Ishikawa (cell line): ENCODE measurements at regions not wholly inside any gene's neighbourhood (a gene's known extent, or its start where the extent isn't known, plus 50 kb on each side); places are given as distances from the start of the nearest gene placed in this dataset.

Experiments
- CREB1 ChIP-seq: IDR thresholded peaks from 2 replicates; pipeline ENCODE4 v1.6.1; 2012; ENCODE audit warnings: low read depth
- EGR1 ChIP-seq: IDR thresholded peaks from 2 replicates; pipeline ENCODE4 v1.6.1; 2012
- EP300 ChIP-seq: IDR thresholded peaks from 2 replicates; pipeline ENCODE4 v1.6.1; 2012; ENCODE audit warnings: borderline replicate concordance
- FOXM1 ChIP-seq: IDR thresholded peaks from 2 replicates; pipeline ENCODE4 v1.6.1; 2012; ENCODE audit warnings: low read depth, borderline replicate concordance
- NFIC ChIP-seq: IDR thresholded peaks from 2 replicates; pipeline ENCODE4 v1.6.1; 2012
- RAD21 ChIP-seq: IDR thresholded peaks from 2 replicates; pipeline ENCODE4 v1.6.1; 2012; ENCODE audit warnings: low read depth
- REST ChIP-seq: IDR thresholded peaks from 2 replicates; pipeline ENCODE4 v1.6.1; 2012; ENCODE audit warnings: low read depth, mild to moderate bottlenecking
- TAF1 ChIP-seq: IDR thresholded peaks from 2 replicates; pipeline ENCODE4 v1.6.1; 2012; ENCODE audit warnings: low read depth, mild to moderate bottlenecking
- TCF12 ChIP-seq: IDR thresholded peaks from 2 replicates; pipeline ENCODE4 v1.6.1; 2012; ENCODE audit warnings: low read depth
- YY1 ChIP-seq: IDR thresholded peaks from 2 replicates; pipeline ENCODE4 v1.6.1; 2012; ENCODE audit warnings: low read depth
- ZBTB7A ChIP-seq: IDR thresholded peaks from 2 replicates; pipeline ENCODE4 v1.6.1; 2012; ENCODE audit warnings: low read depth
- TF ChIP-seq, protein P1 (sequence below): IDR thresholded peaks from 2 replicates; pipeline ENCODE4 v1.6.1; 2012
- TF ChIP-seq, protein P2 (sequence below): IDR thresholded peaks from 2 replicates; pipeline ENCODE4 v1.6.1; 2012

GRCh38 chr18:60775978-60776377, 403.4 kb upstream of the MC4R start:
- no peak for TF ChIP-seq NFIC
- TF ChIP-seq, protein P1, sequence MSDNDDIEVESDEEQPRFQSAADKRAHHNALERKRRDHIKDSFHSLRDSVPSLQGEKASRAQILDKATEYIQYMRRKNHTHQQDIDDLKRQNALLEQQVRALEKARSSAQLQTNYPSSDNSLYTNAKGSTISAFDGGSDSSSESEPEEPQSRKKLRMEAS, result no peak
- TF ChIP-seq CREB1, result no peak
- TF ChIP-seq REST, result no peak
- TF ChIP-seq EP300, result no peak
- no peak for TF ChIP-seq RAD21
- TF ChIP-seq FOXM1, result no peak
- no peak for TF ChIP-seq ZBTB7A
- no peak for TF ChIP-seq TCF12
- no peak for TF ChIP-seq YY1
- no peak for TF ChIP-seq EGR1
- no peak for TF ChIP-seq TAF1
- TF ChIP-seq, protein P2, sequence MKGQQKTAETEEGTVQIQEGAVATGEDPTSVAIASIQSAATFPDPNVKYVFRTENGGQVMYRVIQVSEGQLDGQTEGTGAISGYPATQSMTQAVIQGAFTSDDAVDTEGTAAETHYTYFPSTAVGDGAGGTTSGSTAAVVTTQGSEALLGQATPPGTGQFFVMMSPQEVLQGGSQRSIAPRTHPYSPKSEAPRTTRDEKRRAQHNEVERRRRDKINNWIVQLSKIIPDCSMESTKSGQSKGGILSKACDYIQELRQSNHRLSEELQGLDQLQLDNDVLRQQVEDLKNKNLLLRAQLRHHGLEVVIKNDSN, result no peak
